Caco-2 (cell line): ENCODE measurements at regions not wholly inside any gene's neighbourhood (a gene's known extent, or its start where the extent isn't known, plus 50 kb on each side); places are given as distances from the start of the nearest gene placed in this dataset.

Experiments used
- BruUV-seq: library from RNA; stranded (reverse); fragments of 400-500 nt; replicated peaks from 2 replicates; lab custom pipeline; 2021; lab: Mats Ljungman, UMichigan
- CTCF ChIA-PET: fragments of 300-600 bp; sonication (Branson Sonifier 250); formaldehyde crosslinking; loops from one replicate; lab custom pipeline; 2022; ENCODE audit warnings: antibody characterized with exemption; lab: Charles Lee
- POLR2A ChIA-PET: fragments of 300-600 bp; sonication (Branson Sonifier 250); formaldehyde crosslinking; loops from one replicate; lab custom pipeline; 2022; ENCODE audit warnings: antibody characterized with exemption; lab: Charles Lee
- DNase-seq, 2 experiments: peaks; one replicate each; pipeline versions ENCODE4 v3.0.0 to v3.0.0-alpha.2; 2020 to 2022
- H3K27me3 ChIP-seq: replicated peaks from 2 replicates; pipeline ENCODE4 v1.6.0; 2011; ENCODE audit warnings: low read length; ENCODE audit not compliant: control insufficient read depth, insufficient read depth
- H3K36me3 ChIP-seq: 2 replicates; pipeline ENCODE4 v1.5.1; 2011; ENCODE audit warnings: low read length; ENCODE audit not compliant: control insufficient read depth, insufficient read depth
- H3K4me1 ChIP-seq: fragments of 250-450 bp; sonication (Bioruptor Pico); 2 replicates; pipeline ENCODE4 v1.5.1; 2020; ENCODE audit warnings: mild to moderate bottlenecking
- H3K4me3 ChIP-seq: 2 replicates; pipeline ENCODE4 v1.5.1; 2011; ENCODE audit warnings: low read depth, mild to moderate bottlenecking, control low read depth, low read length
- H3K9me3 ChIP-seq: fragments of 250-450 bp; sonication (Bioruptor Pico); 2 replicates; pipeline ENCODE4 v1.5.1; 2020; ENCODE audit warnings: mild to moderate bottlenecking, moderate library complexity
- H3K27ac Mint-ChIP-seq: one replicate; pipeline ENCODE4 v1.8.0; 2022; ENCODE audit warnings: mixed read lengths; ENCODE audit not compliant: unreplicated experiment
- H3K27me3 Mint-ChIP-seq: one replicate; pipeline ENCODE4 v1.8.0; 2022; ENCODE audit warnings: mixed read lengths; ENCODE audit not compliant: insufficient read depth, unreplicated experiment
- H3K36me3 Mint-ChIP-seq: one replicate; pipeline ENCODE4 v1.8.0; 2022; ENCODE audit warnings: mild to moderate bottlenecking, mixed read lengths; ENCODE audit not compliant: insufficient read depth, unreplicated experiment
- H3K4me1 Mint-ChIP-seq: one replicate; pipeline ENCODE4 v1.8.0; 2022; ENCODE audit warnings: low read depth, mixed read lengths; ENCODE audit not compliant: unreplicated experiment
- H3K4me3 Mint-ChIP-seq: one replicate; pipeline ENCODE4 v1.8.0; 2022; ENCODE audit warnings: mild to moderate bottlenecking, moderate library complexity, mixed read lengths; ENCODE audit not compliant: unreplicated experiment
- H3K9me3 Mint-ChIP-seq: one replicate; pipeline ENCODE4 v1.8.0; 2022; ENCODE audit warnings: mixed read lengths; ENCODE audit not compliant: unreplicated experiment
- intact Hi-C: fragments of 100-400 bp; cut with micrococcal nuclease; formaldehyde crosslinking; loops from one replicate; pipeline ENCODE4 v1.10.0; 2022; ENCODE audit not compliant: unreplicated experiment
- TF ChIP-seq, protein P1 (sequence below), 2 experiments: fragments of 200-600 bp in 1 of 2; IDR thresholded peaks; 1 replicate in 1 of 2; 2 replicates in 1 of 2; pipeline versions ENCODE4 v1.5.1 to v1.8.0; 2011 to 2022; ENCODE audit warnings: antibody characterized with exemption in 1 of 2, control low read depth in 1 of 2, inconsistent platforms in 1 of 2, low read depth in 1 of 2, low read length in 1 of 2, mild to moderate bottlenecking in 1 of 2, moderate library complexity in 1 of 2; ENCODE audit not compliant: insufficient read depth in 1 of 2, severe bottlenecking in 1 of 2, unreplicated experiment in 1 of 2

DNA sequence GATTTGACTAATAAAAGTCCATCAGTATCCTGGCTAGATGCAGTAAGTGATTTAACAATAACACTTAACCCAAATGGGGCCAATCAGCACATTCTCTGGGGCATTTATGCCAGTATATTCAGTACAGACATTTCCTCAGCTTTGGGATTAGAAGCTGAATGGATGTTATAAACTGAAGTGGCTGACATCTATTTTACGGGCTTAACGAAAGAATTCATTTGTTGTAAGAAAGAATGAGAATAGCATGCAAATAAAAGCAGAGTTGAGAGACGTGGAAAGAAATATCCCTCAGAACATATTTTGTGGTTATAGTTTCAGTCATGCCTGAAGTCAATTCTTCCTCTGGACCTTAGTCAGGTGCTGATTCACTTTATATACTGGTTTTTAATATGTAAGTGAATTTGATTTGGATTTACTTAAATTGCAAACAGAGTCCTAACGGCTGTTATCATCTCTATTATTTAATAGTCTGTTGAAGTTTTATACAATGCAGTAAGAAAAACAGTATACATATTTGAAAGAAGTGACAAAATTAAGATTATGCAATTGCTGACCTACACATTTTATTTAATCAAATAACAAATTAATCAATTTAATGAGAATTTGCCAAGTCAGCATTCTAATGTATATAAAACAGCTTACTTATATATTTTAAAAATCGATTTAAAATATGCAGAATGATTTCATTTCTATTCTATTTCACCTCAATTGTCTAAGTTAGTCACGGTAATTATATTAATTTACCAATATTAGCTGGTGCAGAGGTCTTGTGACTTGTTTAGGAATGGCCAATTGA, 513.9 kb upstream of the CADM2 start:
- CTCF ChIA-PET = no interaction called here
- no TSS peak for BruUV-seq
- DNase-seq = no peak
- Mint-ChIP-seq H3K4me3 (no peak overlapping the region), H3K27me3 (no peaks in the 10 kb centered on the region), H3K9me3 (no peaks in the 10 kb centered on the region), H3K27ac (no peak overlapping the region), H3K36me3 (no peaks in the 10 kb centered on the region), H3K4me1 (no peaks in the 10 kb centered on the region)
- H3K4me3 ChIP-seq = no peak overlapping the region
- H3K27me3 ChIP-seq = no peaks in the 10 kb centered on the region
- intact Hi-C loops = no loop called here
- TF ChIP-seq, protein P1, sequence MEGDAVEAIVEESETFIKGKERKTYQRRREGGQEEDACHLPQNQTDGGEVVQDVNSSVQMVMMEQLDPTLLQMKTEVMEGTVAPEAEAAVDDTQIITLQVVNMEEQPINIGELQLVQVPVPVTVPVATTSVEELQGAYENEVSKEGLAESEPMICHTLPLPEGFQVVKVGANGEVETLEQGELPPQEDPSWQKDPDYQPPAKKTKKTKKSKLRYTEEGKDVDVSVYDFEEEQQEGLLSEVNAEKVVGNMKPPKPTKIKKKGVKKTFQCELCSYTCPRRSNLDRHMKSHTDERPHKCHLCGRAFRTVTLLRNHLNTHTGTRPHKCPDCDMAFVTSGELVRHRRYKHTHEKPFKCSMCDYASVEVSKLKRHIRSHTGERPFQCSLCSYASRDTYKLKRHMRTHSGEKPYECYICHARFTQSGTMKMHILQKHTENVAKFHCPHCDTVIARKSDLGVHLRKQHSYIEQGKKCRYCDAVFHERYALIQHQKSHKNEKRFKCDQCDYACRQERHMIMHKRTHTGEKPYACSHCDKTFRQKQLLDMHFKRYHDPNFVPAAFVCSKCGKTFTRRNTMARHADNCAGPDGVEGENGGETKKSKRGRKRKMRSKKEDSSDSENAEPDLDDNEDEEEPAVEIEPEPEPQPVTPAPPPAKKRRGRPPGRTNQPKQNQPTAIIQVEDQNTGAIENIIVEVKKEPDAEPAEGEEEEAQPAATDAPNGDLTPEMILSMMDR (IDR thresholded peaks at IDR 0.05; ENCODE audit: insufficient read depth in 1 of 2, low read depth in 1 of 2, low read length in 1 of 2, severe bottlenecking in 1 of 2, unreplicated experiment in 1 of 2) = no peak
- H3K9me3 ChIP-seq = no peaks in the 10 kb centered on the region
- POLR2A ChIA-PET = no interaction called here
- H3K36me3 ChIP-seq = no peaks in the 10 kb centered on the region
- no peaks in the 10 kb centered on the region for H3K4me1 ChIP-seq

DNA sequence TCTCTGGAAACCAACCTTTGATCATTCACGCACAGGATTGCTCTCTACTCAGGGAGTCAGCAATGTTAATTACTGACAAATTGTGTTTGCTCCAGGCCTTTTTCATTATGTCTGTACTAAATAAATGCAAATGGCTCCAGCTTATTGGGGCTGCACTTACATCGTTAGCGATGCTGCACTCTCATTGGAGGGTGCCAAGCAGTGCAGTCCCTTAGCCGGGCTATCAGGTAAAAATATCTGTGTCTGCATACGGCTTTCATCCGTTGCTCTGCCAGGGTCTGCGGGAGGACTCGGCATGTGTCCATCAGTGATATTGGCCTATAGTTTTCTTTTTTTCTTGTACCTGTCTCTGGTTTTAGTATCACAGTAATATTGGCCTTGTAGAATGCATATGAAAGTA, 471.5 kb upstream of the CADM2 start:
- no peaks in the 10 kb centered on the region for H3K27me3 ChIP-seq
- no peaks in the 10 kb centered on the region for H3K36me3 Mint-ChIP-seq
- H3K4me3 Mint-ChIP-seq = no peak overlapping the region
- ChIA-PET POLR2A (no interaction called here), CTCF (no interaction called here)
- H3K36me3 ChIP-seq = no peaks in the 10 kb centered on the region
- intact Hi-C loops = no loop called here
- H3K4me3 ChIP-seq = no peak overlapping the region
- TF ChIP-seq, protein P1 (IDR thresholded peaks at IDR 0.05; ENCODE audit: insufficient read depth in 1 of 2, low read depth in 1 of 2, low read length in 1 of 2, severe bottlenecking in 1 of 2, unreplicated experiment in 1 of 2) = no peak
- H3K4me1 ChIP-seq = peaks cover 6% of the 10 kb centered on the region; the same call in 1 of the 2 replicates
- BruUV-seq = no TSS peak
- H3K4me1 Mint-ChIP-seq = peaks cover 7% of the 10 kb centered on the region
- H3K27me3 Mint-ChIP-seq = no peaks in the 10 kb centered on the region
- H3K9me3 Mint-ChIP-seq = no peaks in the 10 kb centered on the region
- H3K9me3 ChIP-seq = no peaks in the 10 kb centered on the region; the same call in 1 of the 2 replicates
- DNase-seq = peak; percentile 7 to 44
- H3K27ac Mint-ChIP-seq = no peak overlapping the region

DNA sequence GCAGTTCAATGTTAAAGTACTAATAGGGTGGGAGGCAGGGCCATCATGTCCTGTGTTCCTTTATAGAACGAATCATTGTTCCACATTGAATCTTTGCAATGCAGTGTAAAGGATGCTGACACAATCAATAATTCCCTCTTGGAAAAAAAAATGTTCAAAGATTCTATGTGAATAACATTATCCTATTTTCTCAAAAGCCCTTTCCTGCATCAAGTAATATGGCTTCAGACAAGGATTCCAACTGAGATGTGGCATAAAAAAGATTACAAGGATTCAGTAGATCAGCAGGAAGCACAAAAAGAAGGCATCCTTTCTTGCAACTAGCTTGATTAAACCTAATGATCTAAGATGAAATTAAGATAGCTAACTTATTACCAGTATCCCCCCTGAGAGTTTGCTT, 454.0 kb upstream of the CADM2 start:
- Histone ChIP-seq H3K9me3 (no peaks in the 10 kb centered on the region), H3K36me3 (no peaks in the 10 kb centered on the region), H3K27me3 (no peaks in the 10 kb centered on the region), H3K4me1 (no peaks in the 10 kb centered on the region), H3K4me3 (no peak overlapping the region)
- Mint-ChIP-seq H3K27ac (no peak overlapping the region), H3K4me1 (no peaks in the 10 kb centered on the region), H3K4me3 (no peak overlapping the region), H3K36me3 (no peaks in the 10 kb centered on the region), H3K27me3 (no peaks in the 10 kb centered on the region), H3K9me3 (no peaks in the 10 kb centered on the region)
- intact Hi-C loops = no loop called here
- no TSS peak for BruUV-seq
- TF ChIP-seq, protein P1 (IDR thresholded peaks at IDR 0.05; ENCODE audit: insufficient read depth in 1 of 2, low read depth in 1 of 2, low read length in 1 of 2, severe bottlenecking in 1 of 2, unreplicated experiment in 1 of 2) = no peak
- DNase-seq = no peak
- POLR2A ChIA-PET = no interaction called here
- CTCF ChIA-PET = no interaction called here
